HG03457 (cell line): ENCODE measurements at regions not wholly inside any gene's neighbourhood (a gene's known extent, or its start where the extent isn't known, plus 50 kb on each side); places are given as distances from the start of the nearest gene placed in this dataset.

Experiments
- ATAC-seq: cut with Tn5 transposase; IDR thresholded peaks from one replicate; pipeline ENCODE4 v1.9.1; 2021; ENCODE audit warnings: moderate number of reproducible peaks; ENCODE audit not compliant: unreplicated experiment

DNA sequence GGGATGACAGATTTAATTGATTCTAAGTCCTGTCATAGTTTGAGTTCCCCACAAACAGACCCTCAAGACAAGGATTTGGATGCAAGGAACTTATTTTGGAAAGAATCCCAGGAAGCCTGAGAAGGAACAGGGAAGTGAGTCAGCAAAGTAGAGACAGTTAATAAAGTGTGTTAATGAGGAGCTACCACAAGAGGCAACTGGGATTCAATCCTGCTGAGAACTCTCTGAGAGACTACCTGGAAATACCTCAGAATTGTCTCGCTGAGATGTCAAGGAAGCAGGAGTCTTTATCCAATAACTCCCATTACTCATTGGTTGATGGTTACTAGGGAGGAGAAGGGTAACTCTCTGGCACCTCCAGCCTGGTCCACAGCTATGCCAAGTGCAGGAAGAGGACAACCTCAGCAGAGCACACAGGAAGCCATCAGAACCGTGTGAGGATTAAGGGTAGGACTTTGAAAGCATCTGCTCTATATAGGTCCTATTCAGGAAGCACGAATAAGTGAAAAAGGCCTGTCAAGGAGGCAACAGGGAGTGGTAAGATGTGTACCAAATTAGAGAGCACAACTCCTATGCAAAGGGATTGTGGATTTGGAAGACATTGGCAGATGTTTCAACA lies 311.1 kb upstream of the KCNH8 start:
- ATAC-seq, result no peak

GRCh38 chr3:18835021-18835420 lies 313.3 kb upstream of the KCNH8 start:
- no peak for ATAC-seq

DNA sequence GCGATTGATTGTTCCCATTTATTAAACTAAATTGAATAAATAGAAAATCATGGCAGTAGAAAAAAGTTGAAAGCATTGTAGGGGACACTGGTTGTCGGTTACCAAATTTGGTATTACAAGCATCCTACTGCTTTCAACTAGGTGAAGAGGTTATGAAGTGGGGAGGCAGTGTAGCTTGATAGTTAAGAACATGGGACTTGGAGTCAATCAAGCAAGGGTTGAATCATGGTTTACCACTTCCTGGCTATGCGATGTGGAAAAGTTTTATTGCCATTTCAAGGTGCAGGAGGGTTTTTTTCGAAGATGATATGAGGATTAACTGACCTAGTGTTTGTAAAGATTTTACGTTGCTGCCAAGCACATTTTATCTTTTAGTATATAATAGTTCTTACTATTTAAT lies 318.2 kb upstream of the KCNH8 start:
- no peak for ATAC-seq

DNA sequence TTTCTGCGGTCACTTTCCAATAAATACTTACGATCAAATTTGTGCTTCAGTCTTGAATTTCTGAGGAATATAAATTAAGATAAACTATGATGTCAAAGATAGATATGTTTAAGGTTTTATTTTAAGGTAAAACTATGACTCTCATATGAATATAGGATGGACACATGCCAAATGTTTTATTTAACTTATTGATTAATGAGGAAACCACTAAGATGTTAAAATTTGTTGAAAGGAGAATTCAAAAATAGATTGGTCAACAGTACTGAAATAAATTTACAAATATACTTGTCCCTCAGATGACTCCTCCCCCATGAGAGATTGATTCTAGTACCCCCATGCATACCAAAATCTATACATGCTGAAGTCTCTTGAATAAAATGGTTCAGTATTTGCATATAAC lies 319.7 kb upstream of the KCNH8 start:
- ATAC-seq, result no peak

- ATAC-seq, result no peak
Observed at GRCh38 chr3:18827664-18828063, 320.6 kb upstream of the KCNH8 start.

GRCh38 chr3:18825665-18826064 lies 322.6 kb upstream of the KCNH8 start:
- ATAC-seq, result no peak

GRCh38 chr3:18813300-18813699 lies 335.0 kb upstream of the KCNH8 start:
- no peak for ATAC-seq

GRCh38 chr3:18812316-18812715 lies 336.0 kb upstream of the KCNH8 start:
- ATAC-seq, result no peak

DNA sequence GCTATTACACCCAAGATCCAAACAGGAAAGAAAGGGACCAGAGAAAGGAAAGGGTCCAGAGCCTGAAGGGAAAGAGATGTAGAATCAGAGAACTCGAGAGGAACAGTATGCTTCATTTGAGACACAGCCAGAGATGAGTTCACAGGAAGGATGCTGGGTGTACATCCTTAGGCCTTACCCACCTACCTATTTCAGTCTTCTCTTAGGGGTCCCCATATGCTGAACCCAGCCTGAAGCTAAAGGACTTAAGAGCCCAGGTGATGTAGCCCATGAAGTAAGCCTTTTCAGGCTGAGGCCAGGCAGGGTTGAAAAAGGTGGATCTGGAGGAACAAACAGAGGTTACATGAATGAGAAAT lies 338.0 kb upstream of the KCNH8 start:
- no peak for ATAC-seq

- no peak for ATAC-seq
Observed at GRCh38 chr3:18809640-18810305, 338.5 kb upstream of the KCNH8 start.

DNA sequence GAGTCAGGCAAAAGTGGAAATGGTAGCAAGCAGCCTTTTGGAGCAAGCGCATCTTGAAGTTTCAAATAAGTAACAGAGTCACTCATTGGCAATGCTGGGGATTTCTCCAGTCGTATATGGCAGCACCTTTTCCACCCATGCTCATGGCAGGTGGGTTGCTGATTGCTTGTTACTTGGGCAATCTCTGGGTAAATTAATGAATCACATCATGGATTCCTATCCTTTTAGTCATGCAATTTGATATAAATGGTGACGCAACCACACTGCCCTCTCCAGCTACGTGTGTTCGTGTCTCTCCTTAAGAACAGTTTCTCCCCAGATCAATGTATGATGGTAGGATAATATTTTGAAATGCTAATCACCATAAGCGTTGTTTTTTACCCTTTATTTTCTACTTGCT lies 339.9 kb upstream of the KCNH8 start:
- no peak for ATAC-seq

DNA sequence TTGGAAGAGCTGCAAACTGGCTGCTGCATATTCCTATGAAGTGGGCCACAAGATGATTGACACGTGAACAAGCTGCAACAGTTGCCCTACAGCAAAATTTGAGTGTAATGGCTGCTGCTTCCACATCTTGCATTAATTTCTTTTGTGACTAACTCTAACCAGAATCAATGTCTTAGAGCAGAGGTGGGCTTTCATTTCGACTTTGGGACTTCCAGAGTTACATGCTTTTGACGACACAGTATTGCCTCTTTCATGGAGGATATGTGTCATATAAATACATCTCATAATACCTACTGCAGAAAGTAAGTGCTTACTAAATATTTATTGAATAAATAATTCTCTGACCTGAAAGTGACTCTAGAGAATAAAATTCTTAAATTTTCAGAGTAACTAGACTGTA lies 340.7 kb upstream of the KCNH8 start:
- ATAC-seq, result no peak

DNA sequence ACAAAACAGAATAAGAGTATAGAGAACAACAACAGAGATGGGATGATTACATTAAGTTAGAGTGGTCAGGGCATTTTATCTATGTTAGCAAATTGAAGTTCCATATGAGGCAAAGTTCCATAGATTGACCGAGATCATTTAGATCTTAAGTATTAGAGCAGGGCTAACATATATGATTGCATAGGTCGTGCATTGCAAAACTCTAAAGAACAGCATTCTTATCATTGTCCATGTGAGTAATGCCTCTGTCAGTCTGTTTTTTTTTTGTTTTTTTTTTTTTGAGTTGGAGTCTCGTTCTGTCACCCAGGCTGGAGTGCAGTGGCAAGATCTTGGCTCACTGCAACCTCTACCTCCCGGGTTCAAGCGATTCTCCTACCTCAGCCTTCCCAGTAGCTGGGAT lies 341.7 kb upstream of the KCNH8 start:
- ATAC-seq, result no peak

GRCh38 chr3:18797378-18797777 lies 350.9 kb upstream of the KCNH8 start:
- ATAC-seq, result no peak

GRCh38 chr3:18795078-18795477 lies 353.2 kb upstream of the KCNH8 start:
- no peak for ATAC-seq

DNA sequence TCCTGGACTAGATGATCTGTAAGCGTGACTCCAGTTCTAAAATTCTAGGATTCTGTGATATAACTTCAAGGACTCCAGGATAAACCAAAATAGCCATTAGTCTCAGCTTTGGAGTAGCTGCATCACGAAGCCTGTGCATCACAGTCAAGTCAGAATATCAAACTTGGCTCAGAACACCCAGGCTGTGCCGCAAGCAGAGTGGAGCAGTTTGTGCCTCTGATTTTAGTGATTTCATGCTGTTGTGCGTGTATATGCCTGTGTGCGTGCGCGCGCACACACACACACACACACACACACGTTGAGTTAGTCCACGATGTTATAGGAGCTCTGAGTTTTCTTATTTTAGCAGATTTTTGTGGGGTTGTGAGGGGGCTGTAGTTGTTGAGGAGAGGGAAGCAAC lies 356.6 kb upstream of the KCNH8 start:
- ATAC-seq, result no peak

GRCh38 chr3:18791182-18791581 lies 357.1 kb upstream of the KCNH8 start:
- no peak for ATAC-seq

DNA sequence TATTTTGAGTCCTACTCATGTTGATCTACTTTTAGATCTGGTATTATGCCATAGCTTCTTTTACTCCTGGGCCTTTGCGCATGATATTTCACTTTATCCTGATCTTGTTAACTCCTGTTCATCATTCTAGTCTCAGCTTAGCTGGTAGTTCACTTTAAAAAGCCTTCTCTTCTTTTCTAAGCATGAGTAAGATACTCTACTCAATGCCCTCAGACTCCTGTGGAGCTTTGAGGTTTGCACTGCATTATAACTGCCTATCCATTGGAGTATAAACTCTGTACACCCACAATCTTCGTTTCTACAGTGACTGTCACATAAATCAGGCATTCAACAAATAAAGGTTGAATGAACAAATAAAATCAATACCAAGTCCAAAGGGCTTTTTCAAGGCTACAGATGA lies 357.9 kb upstream of the KCNH8 start:
- no peak for ATAC-seq

DNA sequence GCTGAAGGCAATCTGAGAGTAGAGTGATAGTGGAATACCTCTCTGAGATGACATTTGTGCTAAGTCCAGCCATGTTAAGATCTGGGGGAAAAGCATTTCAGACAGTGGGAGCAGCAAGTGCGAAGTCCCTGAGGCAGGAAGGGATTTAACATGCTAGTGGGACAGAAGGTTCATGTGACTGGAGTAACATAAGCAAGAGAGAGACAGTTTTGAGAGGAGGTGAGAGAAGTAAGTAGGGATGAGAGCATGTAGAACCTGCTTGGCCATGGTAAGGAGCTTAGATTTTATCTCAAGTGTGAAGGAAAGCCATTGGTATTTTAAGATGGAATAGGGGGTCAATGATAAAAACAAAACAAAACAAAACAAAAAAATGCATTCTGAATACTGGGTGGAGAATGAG lies 358.6 kb upstream of the KCNH8 start:
- no peak for ATAC-seq

- no peak for ATAC-seq
Observed at GRCh38 chr3:18787441-18787840, 360.9 kb upstream of the KCNH8 start.

GRCh38 chr3:18786650-18787323 lies 361.5 kb upstream of the KCNH8 start:
- no peak for ATAC-seq

DNA sequence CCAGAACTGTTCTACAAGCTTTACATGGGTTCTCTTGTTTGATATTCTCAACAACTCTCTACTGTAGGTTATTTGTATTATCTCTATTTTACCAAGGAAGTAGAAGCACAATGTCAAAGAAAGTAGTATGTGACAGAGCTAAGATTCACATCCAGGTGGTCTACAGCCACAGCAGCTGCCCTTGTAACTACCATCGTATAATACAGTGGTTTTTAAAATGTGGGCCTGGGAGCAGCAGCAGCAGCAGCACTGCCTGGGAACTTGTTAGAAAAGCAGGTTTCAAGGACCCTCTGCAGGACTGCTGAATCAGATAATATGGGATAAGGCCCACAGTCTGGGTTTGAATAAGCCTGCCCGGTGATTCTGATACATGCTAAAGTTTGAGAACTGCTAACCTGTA lies 357.1 kb upstream of the SATB1 start:
- no peak for ATAC-seq

DNA sequence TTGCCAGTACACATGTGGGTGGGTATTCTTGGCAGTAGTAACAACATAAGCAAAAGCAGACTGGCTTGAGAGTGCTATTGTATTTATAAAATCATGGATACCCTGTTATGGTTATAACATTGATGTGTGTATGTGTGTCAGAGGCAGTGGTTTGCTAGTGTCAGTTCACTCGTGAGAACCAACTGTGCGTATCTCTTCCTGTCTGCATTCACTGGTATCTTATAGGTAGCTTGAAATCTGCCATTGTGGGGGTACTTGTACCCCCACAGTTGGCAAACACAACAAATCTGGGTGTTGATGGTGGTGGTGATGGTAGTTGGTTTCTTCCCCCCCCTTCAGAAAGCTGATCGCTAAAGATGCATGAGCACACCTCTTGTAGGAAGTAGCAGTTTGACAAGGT lies 355.8 kb upstream of the SATB1 start:
- ATAC-seq, result no peak
